ENCODE measurements at regions not wholly inside any gene's neighbourhood (a gene's known extent, or its start where the extent isn't known, plus 50 kb on each side); places are given as distances from the start of the nearest gene placed in this dataset.

- TF ChIP-seq POLR2A (IDR thresholded peaks at IDR 0.05; ENCODE audit: low read depth, low read length) = no peak
- no peak for TF ChIP-seq POLR2AphosphoS5 (IDR thresholded peaks at IDR 0.05; ENCODE audit: low read depth, low read length)
- TF ChIP-seq TAF1 (IDR thresholded peaks at IDR 0.05; ENCODE audit: low read depth, low read length) = no peak
- no peak for TF ChIP-seq POU2F2 (IDR thresholded peaks at IDR 0.05; ENCODE audit: low read depth, low read length)
- no peak for TF ChIP-seq SPI1 (IDR thresholded peaks at IDR 0.05; ENCODE audit: low read depth, low read length)
- no peak for TF ChIP-seq PAX5 (IDR thresholded peaks at IDR 0.05; ENCODE audit: insufficient read depth, low read length, severe bottlenecking)
These were observed 209.4 kb upstream of the LEF1 start for GRCh38 chr4:108378164-108378563.

Measured in GM12891 (cell line).